ENCODE measurements at regions not wholly inside any gene's neighbourhood (a gene's known extent, or its start where the extent isn't known, plus 50 kb on each side); places are given as distances from the start of the nearest gene placed in this dataset.
A peak's percentile ranks its signal among the peaks of the same experiment; 100 is the strongest.

DNA sequence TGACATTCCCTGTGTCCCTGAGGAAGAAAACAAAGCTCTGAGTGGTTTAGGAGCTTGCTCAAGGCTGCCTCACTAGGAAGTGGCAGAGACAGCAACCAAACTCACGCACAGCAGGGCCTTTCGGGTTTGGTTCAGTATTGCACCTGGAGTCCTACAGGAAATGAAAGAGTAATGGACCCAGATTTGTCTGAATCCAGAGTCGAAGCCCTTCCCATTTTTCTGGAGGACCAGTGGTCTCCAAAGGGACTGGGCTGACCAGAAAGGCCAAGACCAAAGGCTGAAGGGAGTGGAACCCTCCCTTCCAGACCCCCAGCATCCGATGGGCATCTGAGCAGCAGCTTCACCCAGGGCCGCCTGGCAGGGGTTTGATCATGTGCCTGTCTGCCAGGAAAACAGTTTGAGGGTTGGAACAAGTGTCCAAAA, 85.5 kb upstream of the RPL38 start:
- no peaks in the 10 kb centered on the region for H3K9me3 ChIP-seq (replicated peaks; ENCODE audit: control insufficient read depth, insufficient read depth, low read depth, low read length)
- in situ Hi-C loops (cut with MboI) = no loop called here
- H4K20me1 ChIP-seq (replicated peaks; ENCODE audit: control insufficient read depth, insufficient read depth, low read length) = no peaks in the 10 kb centered on the region
- H3K79me2 ChIP-seq (ENCODE audit: control insufficient read depth, insufficient read depth, low read length) = no peaks in the 10 kb centered on the region
- intact Hi-C loops (cut with micrococcal nuclease) = no loop called here
- H3K27me3 ChIP-seq (ENCODE audit: control insufficient read depth in 2 of 2, insufficient read depth in 2 of 2, low read length in 2 of 2) = peaks cover 25 to 67% of the 10 kb centered on the region in 2 experiments
- POLR2A ChIA-PET = interaction anchor here (0.6 to 1.3 kb wide), 3 partner anchors 9 to 364 kb away, joined by 3 read pairs; no protein-coding TSS in a partner anchor
- no peak for ATAC-seq
- no peak overlapping the region for H2AFZ ChIP-seq (ENCODE audit: low read depth, low read length)
- BruUV-seq (replicated peaks) = no TSS peak
- H3K36me3 ChIP-seq (ENCODE audit: control insufficient read depth, insufficient read depth, low read length) = no peaks in the 10 kb centered on the region
- TF ChIP-seq, protein P1, sequence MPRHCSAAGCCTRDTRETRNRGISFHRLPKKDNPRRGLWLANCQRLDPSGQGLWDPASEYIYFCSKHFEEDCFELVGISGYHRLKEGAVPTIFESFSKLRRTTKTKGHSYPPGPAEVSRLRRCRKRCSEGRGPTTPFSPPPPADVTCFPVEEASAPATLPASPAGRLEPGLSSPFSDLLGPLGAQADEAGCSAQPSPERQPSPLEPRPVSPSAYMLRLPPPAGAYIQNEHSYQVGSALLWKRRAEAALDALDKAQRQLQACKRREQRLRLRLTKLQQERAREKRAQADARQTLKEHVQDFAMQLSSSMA (CRISPR knock-in tag; IDR thresholded peaks at IDR 0.05) = no peak
- TF ChIP-seq PML (IDR thresholded peaks at IDR 0.05; ENCODE audit: low read length) (no peak), BRF1 (IDR thresholded peaks at IDR 0.05; ENCODE audit: borderline replicate concordance, extremely low read depth, insufficient read length) (no peak), ZNF695 (CRISPR knock-in tag; IDR thresholded peaks at IDR 0.05) (no peak), ZNF23 (CRISPR knock-in tag; IDR thresholded peaks at IDR 0.05) (no peak), KLF10 (CRISPR knock-in tag; IDR thresholded peaks at IDR 0.05) (no peak), U2AF2 (optimal IDR thresholded peaks at IDR 0.05; ENCODE audit: low read depth, low read length) (no peak), EZH2 (IDR thresholded peaks at IDR 0.05; ENCODE audit: borderline replicate concordance, low read depth, low read length) (0 out of 2 replicates have a peak, but pooled peaks have one; percentile 68)
- TF ChIP-seq, protein P2, sequence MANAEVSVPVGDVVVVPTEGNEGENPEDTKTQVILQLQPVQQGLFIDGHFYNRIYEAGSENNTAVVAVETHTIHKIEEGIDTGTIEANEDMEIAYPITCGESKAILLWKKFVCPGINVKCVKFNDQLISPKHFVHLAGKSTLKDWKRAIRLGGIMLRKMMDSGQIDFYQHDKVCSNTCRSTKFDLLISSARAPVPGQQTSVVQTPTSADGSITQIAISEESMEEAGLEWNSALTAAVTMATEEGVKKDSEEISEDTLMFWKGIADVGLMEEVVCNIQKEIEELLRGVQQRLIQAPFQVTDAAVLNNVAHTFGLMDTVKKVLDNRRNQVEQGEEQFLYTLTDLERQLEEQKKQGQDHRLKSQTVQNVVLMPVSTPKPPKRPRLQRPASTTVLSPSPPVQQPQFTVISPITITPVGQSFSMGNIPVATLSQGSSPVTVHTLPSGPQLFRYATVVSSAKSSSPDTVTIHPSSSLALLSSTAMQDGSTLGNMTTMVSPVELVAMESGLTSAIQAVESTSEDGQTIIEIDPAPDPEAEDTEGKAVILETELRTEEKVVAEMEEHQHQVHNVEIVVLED (CRISPR knock-in tag; IDR thresholded peaks at IDR 0.05) = no peak
- no peaks in the 10 kb centered on the region for H3K9me1 ChIP-seq (ENCODE audit: control insufficient read depth, insufficient read depth, low read length)
- no peak overlapping the region for H3K27ac ChIP-seq (ENCODE audit: extremely low read depth, low read depth, low read length)
- CTCF ChIA-PET (ENCODE audit: low intra/inter-chr PET ratio) = no interaction called here
- no peak overlapping the region for H3K4me2 ChIP-seq (ENCODE audit: insufficient read depth, low read length)
- no peak for FAIRE-seq
- no peak overlapping the region for H3K4me3 ChIP-seq
- no peak overlapping the region for H3K9ac ChIP-seq (ENCODE audit: insufficient read depth in 1 of 2, low read depth in 2 of 2, low read length in 2 of 2)
- DNase-seq (ENCODE audit: extremely low read depth in 1 of 4, low spot score in 3 of 4) = no peak
- no peaks in the 10 kb centered on the region for H3K4me1 ChIP-seq (replicated peaks in 1 of 2; ENCODE audit: control insufficient read depth in 2 of 2, insufficient read depth in 2 of 2, low read length in 2 of 2)
- WGBS (ENCODE audit: insufficient coverage, low coverage, missing lambda C conversion rate) = 0% methylated on average over 5 of the region's 5 CpGs
